Peyer's patch (tissue), 4 donors: ENCODE measurements at regions not wholly inside any gene's neighbourhood (a gene's known extent, or its start where the extent isn't known, plus 50 kb on each side); places are given as distances from the start of the nearest gene placed in this dataset.

Experiments
- CTCF ChIP-seq, 6 experiments: fragments of 450-650 bp in 4 of 6; fragments of 200-600 bp in 2 of 6; sonication (generic) in 1 of 6; IDR thresholded peaks; one replicate each; pipeline ENCODE4 v1.5.1; 2017 to 2019; ENCODE audit warnings: antibody characterized with exemption in 6 of 6, mild to moderate bottlenecking in 3 of 6, moderate library complexity in 1 of 6
- POLR2A ChIP-seq, 2 donors: fragments of 450-650 bp; IDR thresholded peaks; one replicate each; pipeline ENCODE4 v1.5.1; 2017; ENCODE audit warnings: antibody characterized with exemption in 2 of 2, mild to moderate bottlenecking in 2 of 2, moderate library complexity in 2 of 2

GRCh38 chr6:54770328-54770727 lies 76.2 kb upstream of the FAM83B start:
- TF ChIP-seq POLR2A (IDR thresholded peaks at IDR 0.05) (no peak), CTCF (IDR thresholded peaks at IDR 0.05) (no peak)
